Right lung (tissue), 2 donors: ENCODE measurements at regions not wholly inside any gene's neighbourhood (a gene's known extent, or its start where the extent isn't known, plus 50 kb on each side); places are given as distances from the start of the nearest gene placed in this dataset.

Experiments
- DNase-seq, 2 donors: peaks; one replicate each; pipeline ENCODE4 v3.0.0-alpha.2; 2013

GRCh38 chr12:83823386-83824045 is 1089.1 kb downstream of the SLC6A15 start:
- no peak for DNase-seq

- DNase-seq = no peak
These were observed 1090.6 kb downstream of the SLC6A15 start for GRCh38 chr12:83821967-83822366.

- no peak for DNase-seq
These were observed 1093.7 kb downstream of the SLC6A15 start for GRCh38 chr12:83818881-83819280.

GRCh38 chr12:83817730-83818129 is 1094.9 kb downstream of the SLC6A15 start:
- DNase-seq = no peak

- no peak for DNase-seq
These were observed 1104.0 kb downstream of the SLC6A15 start for GRCh38 chr12:83808591-83808990.

- DNase-seq = no peak
These were observed 1104.7 kb downstream of the SLC6A15 start for GRCh38 chr12:83807871-83808270.

GRCh38 chr12:83805873-83806272 is 1106.7 kb downstream of the SLC6A15 start:
- DNase-seq = no peak

GRCh38 chr12:83805156-83805772 is 1107.3 kb downstream of the SLC6A15 start:
- DNase-seq = no peak

GRCh38 chr12:83801972-83802371 is 1110.6 kb downstream of the SLC6A15 start:
- no peak for DNase-seq

GRCh38 chr12:83800022-83800421 is 1112.6 kb downstream of the SLC6A15 start:
- DNase-seq = no peak

GRCh38 chr12:83796531-83796930 is 1109.8 kb downstream of the TMTC2 start:
- DNase-seq = no peak

- DNase-seq = no peak
These were observed 1106.9 kb downstream of the TMTC2 start for GRCh38 chr12:83793616-83794015.

- DNase-seq = no peak
These were observed 1097.7 kb downstream of the TMTC2 start for GRCh38 chr12:83784298-83784890.

GRCh38 chr12:83779526-83779925 is 1092.8 kb downstream of the TMTC2 start:
- DNase-seq = no peak

- DNase-seq = peak in 1 of 2 donors; percentile 2
These were observed 1082.4 kb downstream of the TMTC2 start for GRCh38 chr12:83769151-83769550.

GRCh38 chr12:83767723-83768122 is 1081.0 kb downstream of the TMTC2 start:
- DNase-seq = no peak

GRCh38 chr12:83763425-83763824 is 1076.7 kb downstream of the TMTC2 start:
- no peak for DNase-seq

GRCh38 chr12:83759906-83760305 is 1073.2 kb downstream of the TMTC2 start:
- no peak for DNase-seq

GRCh38 chr12:83758888-83759631 is 1072.4 kb downstream of the TMTC2 start:
- no peak for DNase-seq

- DNase-seq = no peak
These were observed 1067.2 kb downstream of the TMTC2 start for GRCh38 chr12:83753904-83754303.

- DNase-seq = no peak
These were observed 1066.5 kb downstream of the TMTC2 start for GRCh38 chr12:83753205-83753604.

GRCh38 chr12:83739607-83740006 is 1052.9 kb downstream of the TMTC2 start:
- DNase-seq = no peak

GRCh38 chr12:83710851-83711250 is 1024.1 kb downstream of the TMTC2 start:
- no peak for DNase-seq
